ENCODE measurements at regions not wholly inside any gene's neighbourhood (a gene's known extent, or its start where the extent isn't known, plus 50 kb on each side); places are given as distances from the start of the nearest gene placed in this dataset.

DNA sequence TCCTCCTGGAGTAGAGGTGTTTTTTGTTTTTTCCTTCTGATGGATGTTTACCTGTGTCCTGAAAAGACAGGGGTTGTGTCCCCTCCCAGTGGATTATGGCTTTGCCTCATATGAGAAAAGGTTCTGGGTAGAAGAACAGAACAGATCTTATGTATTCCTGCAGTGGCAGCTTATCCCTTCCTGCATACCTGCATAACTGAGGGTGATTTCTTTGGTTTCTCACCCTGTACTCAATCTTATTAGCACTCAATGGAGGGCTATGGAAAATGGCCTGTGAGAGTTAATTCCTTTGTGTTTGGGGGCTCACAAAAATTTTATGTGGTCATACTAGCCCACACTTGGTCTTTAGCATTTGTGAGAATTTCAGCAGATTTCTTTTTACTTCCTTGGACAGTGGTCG is 482.0 kb upstream of the ONECUT1 start:
- TF ChIP-seq, protein P1, sequence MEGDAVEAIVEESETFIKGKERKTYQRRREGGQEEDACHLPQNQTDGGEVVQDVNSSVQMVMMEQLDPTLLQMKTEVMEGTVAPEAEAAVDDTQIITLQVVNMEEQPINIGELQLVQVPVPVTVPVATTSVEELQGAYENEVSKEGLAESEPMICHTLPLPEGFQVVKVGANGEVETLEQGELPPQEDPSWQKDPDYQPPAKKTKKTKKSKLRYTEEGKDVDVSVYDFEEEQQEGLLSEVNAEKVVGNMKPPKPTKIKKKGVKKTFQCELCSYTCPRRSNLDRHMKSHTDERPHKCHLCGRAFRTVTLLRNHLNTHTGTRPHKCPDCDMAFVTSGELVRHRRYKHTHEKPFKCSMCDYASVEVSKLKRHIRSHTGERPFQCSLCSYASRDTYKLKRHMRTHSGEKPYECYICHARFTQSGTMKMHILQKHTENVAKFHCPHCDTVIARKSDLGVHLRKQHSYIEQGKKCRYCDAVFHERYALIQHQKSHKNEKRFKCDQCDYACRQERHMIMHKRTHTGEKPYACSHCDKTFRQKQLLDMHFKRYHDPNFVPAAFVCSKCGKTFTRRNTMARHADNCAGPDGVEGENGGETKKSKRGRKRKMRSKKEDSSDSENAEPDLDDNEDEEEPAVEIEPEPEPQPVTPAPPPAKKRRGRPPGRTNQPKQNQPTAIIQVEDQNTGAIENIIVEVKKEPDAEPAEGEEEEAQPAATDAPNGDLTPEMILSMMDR (IDR thresholded peaks at IDR 0.05) = no peak
- no peak for TF ChIP-seq POLR2AphosphoS5 (IDR thresholded peaks at IDR 0.05)
- no peak for TF ChIP-seq EP300 (IDR thresholded peaks at IDR 0.05)

Data from esophagus muscularis mucosa (tissue), 4 donors.